ENCODE measurements at regions not wholly inside any gene's neighbourhood (a gene's known extent, or its start where the extent isn't known, plus 50 kb on each side); places are given as distances from the start of the nearest gene placed in this dataset.
A peak's percentile ranks its signal among the peaks of the same experiment; 100 is the strongest.

- Histone ChIP-seq H3K4me1 (ENCODE audit: control insufficient read depth, insufficient read depth, low read depth, low read length) (no peaks in the 10 kb centered on the region), H3K4me3 (ENCODE audit: insufficient read depth in 1 of 2, low read depth in 1 of 2, low read length in 2 of 2) (no peak overlapping the region), H3K23ac (ENCODE audit: low read length in 2 of 2) (no peak overlapping the region), H3K9me3 (ENCODE audit: control insufficient read depth, low read length) (no peaks in the 10 kb centered on the region), H3K9ac (ENCODE audit: low read length) (no peak overlapping the region), H2BK120ac (ENCODE audit: low read depth, low read length) (no peak overlapping the region), H2AFZ (ENCODE audit: low read depth, low read length) (no peak overlapping the region), H3K79me1 (replicated peaks; ENCODE audit: low read length, poor library complexity, severe bottlenecking) (no peaks in the 10 kb centered on the region), H2BK5ac (ENCODE audit: low read depth, low read length, poor library complexity, severe bottlenecking) (no peak overlapping the region), H3K4ac (ENCODE audit: low read depth in 1 of 2, low read length in 2 of 2) (no peak overlapping the region), H4K8ac (ENCODE audit: low read length) (no peak overlapping the region), H3K27ac (ENCODE audit: low read length, poor library complexity, severe bottlenecking) (no peak overlapping the region), H3K27me3 (ENCODE audit: control insufficient read depth in 1 of 2, insufficient read depth in 1 of 2, low read length in 2 of 2) (no peaks in the 10 kb centered on the region), H3K4me2 (ENCODE audit: low read length, poor library complexity, severe bottlenecking) (no peak overlapping the region), H4K91ac (ENCODE audit: low read length) (no peak overlapping the region), H2BK12ac (ENCODE audit: low read length in 2 of 2) (no peak overlapping the region), H3K36me3 (ENCODE audit: control insufficient read depth in 1 of 2, insufficient read depth in 2 of 2, low read depth in 1 of 2, low read length in 2 of 2) (no peaks in the 10 kb centered on the region), H3K18ac (ENCODE audit: low read depth in 1 of 2, low read length in 2 of 2) (no peak overlapping the region), H2AK5ac (ENCODE audit: low read length, severe bottlenecking) (no peak overlapping the region), H2BK15ac (ENCODE audit: low read depth, poor library complexity, severe bottlenecking) (no peak overlapping the region), H3K14ac (ENCODE audit: low read length in 2 of 2) (no peak overlapping the region)
- 92% methylated on average over 4 of the region's 5 CpGs for WGBS
- no peak for DNase-seq
Observed at GRCh38 chr4:34664051-34664450, 1580.3 kb downstream of the ARAP2 start.

GRCh38 chr4:34676400-34676799 lies 1567.9 kb downstream of the ARAP2 start:
- no peak overlapping the region for H3K4me2 ChIP-seq (ENCODE audit: low read length, poor library complexity, severe bottlenecking)
- DNase-seq: peak; percentile 1
- WGBS: no CpG with 5 or more reads among the region's 1 CpG
- H3K27me3 ChIP-seq (ENCODE audit: control insufficient read depth in 1 of 2, insufficient read depth in 1 of 2, low read length in 2 of 2): no peaks in the 10 kb centered on the region
- no peak overlapping the region for H4K8ac ChIP-seq (ENCODE audit: low read length)
- H3K14ac ChIP-seq (ENCODE audit: low read length in 2 of 2): no peak overlapping the region
- H3K4me3 ChIP-seq (ENCODE audit: insufficient read depth in 1 of 2, low read depth in 1 of 2, low read length in 2 of 2): no peak overlapping the region
- no peaks in the 10 kb centered on the region for H3K36me3 ChIP-seq (ENCODE audit: control insufficient read depth in 1 of 2, insufficient read depth in 2 of 2, low read depth in 1 of 2, low read length in 2 of 2)
- H3K27ac ChIP-seq (ENCODE audit: low read length, poor library complexity, severe bottlenecking): peak overlapping the region; percentile 55
- no peak overlapping the region for H2AK5ac ChIP-seq (ENCODE audit: low read length, severe bottlenecking)
- H3K18ac ChIP-seq (ENCODE audit: low read depth in 1 of 2, low read length in 2 of 2): no peak overlapping the region
- H3K9me3 ChIP-seq (ENCODE audit: control insufficient read depth, low read length): no peaks in the 10 kb centered on the region
- no peak overlapping the region for H2BK15ac ChIP-seq (ENCODE audit: low read depth, poor library complexity, severe bottlenecking)
- H2AFZ ChIP-seq (ENCODE audit: low read depth, low read length): no peak overlapping the region
- H4K91ac ChIP-seq (ENCODE audit: low read length): no peak overlapping the region
- no peak overlapping the region for H2BK120ac ChIP-seq (ENCODE audit: low read depth, low read length)
- H3K79me1 ChIP-seq (replicated peaks; ENCODE audit: low read length, poor library complexity, severe bottlenecking): no peaks in the 10 kb centered on the region
- no peak overlapping the region for H3K4ac ChIP-seq (ENCODE audit: low read depth in 1 of 2, low read length in 2 of 2)
- H3K23ac ChIP-seq (ENCODE audit: low read length in 2 of 2): no peak overlapping the region
- no peak overlapping the region for H3K9ac ChIP-seq (ENCODE audit: low read length)
- no peak overlapping the region for H2BK5ac ChIP-seq (ENCODE audit: low read depth, low read length, poor library complexity, severe bottlenecking)
- no peak overlapping the region for H2BK12ac ChIP-seq (ENCODE audit: low read length in 2 of 2)
- H3K4me1 ChIP-seq (ENCODE audit: control insufficient read depth, insufficient read depth, low read depth, low read length): no peaks in the 10 kb centered on the region

- 75% methylated on average over 2 of the region's 3 CpGs for WGBS
- no peak overlapping the region for H3K4ac ChIP-seq (ENCODE audit: low read depth in 1 of 2, low read length in 2 of 2)
- no peak overlapping the region for H4K91ac ChIP-seq (ENCODE audit: low read length)
- H4K8ac ChIP-seq (ENCODE audit: low read length): no peak overlapping the region
- no peak overlapping the region for H2AFZ ChIP-seq (ENCODE audit: low read depth, low read length)
- no peak overlapping the region for H3K14ac ChIP-seq (ENCODE audit: low read length in 2 of 2)
- H2BK120ac ChIP-seq (ENCODE audit: low read depth, low read length): no peak overlapping the region
- no peak overlapping the region for H2AK5ac ChIP-seq (ENCODE audit: low read length, severe bottlenecking)
- H2BK12ac ChIP-seq (ENCODE audit: low read length in 2 of 2): no peak overlapping the region
- H3K4me3 ChIP-seq (ENCODE audit: insufficient read depth in 1 of 2, low read depth in 1 of 2, low read length in 2 of 2): no peak overlapping the region
- no peaks in the 10 kb centered on the region for H3K9me3 ChIP-seq (ENCODE audit: control insufficient read depth, low read length)
- no peaks in the 10 kb centered on the region for H3K36me3 ChIP-seq (ENCODE audit: control insufficient read depth in 1 of 2, insufficient read depth in 2 of 2, low read depth in 1 of 2, low read length in 2 of 2)
- H3K18ac ChIP-seq (ENCODE audit: low read depth in 1 of 2, low read length in 2 of 2): no peak overlapping the region
- no peaks in the 10 kb centered on the region for H3K4me1 ChIP-seq (ENCODE audit: control insufficient read depth, insufficient read depth, low read depth, low read length)
- no peak overlapping the region for H3K9ac ChIP-seq (ENCODE audit: low read length)
- H2BK5ac ChIP-seq (ENCODE audit: low read depth, low read length, poor library complexity, severe bottlenecking): no peak overlapping the region
- no peak overlapping the region for H3K23ac ChIP-seq (ENCODE audit: low read length in 2 of 2)
- no peaks in the 10 kb centered on the region for H3K27me3 ChIP-seq (ENCODE audit: control insufficient read depth in 1 of 2, insufficient read depth in 1 of 2, low read length in 2 of 2)
- DNase-seq: no peak
- H3K4me2 ChIP-seq (ENCODE audit: low read length, poor library complexity, severe bottlenecking): no peak overlapping the region
- no peak overlapping the region for H3K27ac ChIP-seq (ENCODE audit: low read length, poor library complexity, severe bottlenecking)
- H3K79me1 ChIP-seq (replicated peaks; ENCODE audit: low read length, poor library complexity, severe bottlenecking): no peaks in the 10 kb centered on the region
- H2BK15ac ChIP-seq (ENCODE audit: low read depth, poor library complexity, severe bottlenecking): no peak overlapping the region
Observed at GRCh38 chr4:34678431-34678830, 1565.9 kb downstream of the ARAP2 start.

GRCh38 chr4:34679228-34679627 lies 1565.1 kb downstream of the ARAP2 start:
- Histone ChIP-seq H3K27ac (ENCODE audit: low read length, poor library complexity, severe bottlenecking) (no peak overlapping the region), H2AFZ (ENCODE audit: low read depth, low read length) (no peak overlapping the region), H2BK5ac (ENCODE audit: low read depth, low read length, poor library complexity, severe bottlenecking) (no peak overlapping the region), H3K9me3 (ENCODE audit: control insufficient read depth, low read length) (no peaks in the 10 kb centered on the region), H3K14ac (ENCODE audit: low read length in 2 of 2) (no peak overlapping the region), H3K4ac (ENCODE audit: low read depth in 1 of 2, low read length in 2 of 2) (no peak overlapping the region), H3K27me3 (ENCODE audit: control insufficient read depth in 1 of 2, insufficient read depth in 1 of 2, low read length in 2 of 2) (no peaks in the 10 kb centered on the region), H2BK15ac (ENCODE audit: low read depth, poor library complexity, severe bottlenecking) (no peak overlapping the region), H3K9ac (ENCODE audit: low read length) (no peak overlapping the region), H3K36me3 (ENCODE audit: control insufficient read depth in 1 of 2, insufficient read depth in 2 of 2, low read depth in 1 of 2, low read length in 2 of 2) (no peaks in the 10 kb centered on the region), H3K4me2 (ENCODE audit: low read length, poor library complexity, severe bottlenecking) (no peak overlapping the region), H4K8ac (ENCODE audit: low read length) (no peak overlapping the region), H2BK12ac (ENCODE audit: low read length in 2 of 2) (no peak overlapping the region), H2AK5ac (ENCODE audit: low read length, severe bottlenecking) (no peak overlapping the region), H4K91ac (ENCODE audit: low read length) (no peak overlapping the region), H3K4me1 (ENCODE audit: control insufficient read depth, insufficient read depth, low read depth, low read length) (no peaks in the 10 kb centered on the region), H3K79me1 (replicated peaks; ENCODE audit: low read length, poor library complexity, severe bottlenecking) (no peaks in the 10 kb centered on the region), H3K4me3 (ENCODE audit: insufficient read depth in 1 of 2, low read depth in 1 of 2, low read length in 2 of 2) (no peak overlapping the region), H2BK120ac (ENCODE audit: low read depth, low read length) (no peak overlapping the region), H3K23ac (ENCODE audit: low read length in 2 of 2) (no peak overlapping the region), H3K18ac (ENCODE audit: low read depth in 1 of 2, low read length in 2 of 2) (no peak overlapping the region)
- DNase-seq: no peak
- 97% methylated on average over 5 of the region's 7 CpGs for WGBS
